Neural progenitor cell (in vitro differentiated cells): ENCODE measurements at regions not wholly inside any gene's neighbourhood (a gene's known extent, or its start where the extent isn't known, plus 50 kb on each side); places are given as distances from the start of the nearest gene placed in this dataset.

ENCODE experiments used
- DNase-seq: peaks from one replicate; pipeline ENCODE4 v3.0.0-alpha.2; 2016; ENCODE audit warnings: low spot score
- H2AFZ ChIP-seq: fragments of 200-600 bp; sonication (generic); replicated peaks from 2 replicates; pipeline ENCODE4 v1.6.1; 2016; ENCODE audit warnings: antibody characterized with exemption
- H3F3A ChIP-seq: fragments of 200-600 bp; sonication (generic); 2 replicates; pipeline ENCODE4 v1.6.1; 2016; ENCODE audit warnings: antibody characterized with exemption, low read depth
- H3K27ac ChIP-seq: fragments of 200-600 bp; sonication (generic); 2 replicates; pipeline ENCODE4 v1.5.1; 2016; ENCODE audit warnings: mild to moderate bottlenecking
- H3K27me3 ChIP-seq: fragments of 200-600 bp; sonication (generic); 2 replicates; pipeline ENCODE4 v1.6.1; 2016; ENCODE audit warnings: mild to moderate bottlenecking, moderate library complexity
- H3K36me3 ChIP-seq: fragments of 200-600 bp; sonication (generic); 2 replicates; pipeline ENCODE4 v1.5.1; 2016
- H3K4me1 ChIP-seq: fragments of 200-600 bp; sonication (generic); 2 replicates; pipeline ENCODE4 v1.6.1; 2016; ENCODE audit warnings: mixed run types
- H3K4me2 ChIP-seq: fragments of 200-600 bp; sonication (generic); 2 replicates; pipeline ENCODE4 v1.6.1; 2016
- H3K4me3 ChIP-seq: fragments of 200-600 bp; sonication (generic); 2 replicates; pipeline ENCODE4 v1.5.1; 2016
- H3K79me2 ChIP-seq: fragments of 200-600 bp; sonication (generic); 2 replicates; pipeline ENCODE4 v1.6.1; 2016; ENCODE audit warnings: low read depth
- H3K9ac ChIP-seq: fragments of 200-600 bp; sonication (generic); 2 replicates; pipeline ENCODE4 v1.6.1; 2016
- H3K9me3 ChIP-seq: fragments of 200-600 bp; sonication (generic); 2 replicates; pipeline ENCODE4 v1.5.1; 2016; ENCODE audit warnings: low read depth
- H4K20me1 ChIP-seq: fragments of 200-600 bp; sonication (generic); 2 replicates; pipeline ENCODE4 v1.6.1; 2016; ENCODE audit warnings: low read depth
- H3K27ac Mint-ChIP-seq: 3 replicates; pipeline ENCODE4 v1.8.0; 2021; ENCODE audit warnings: mixed read lengths
- H3K27me3 Mint-ChIP-seq: 2 replicates; pipeline ENCODE4 v1.8.0; 2022; ENCODE audit warnings: low read depth, mild to moderate bottlenecking, inconsistent platforms, moderate library complexity, mixed read lengths; ENCODE audit not compliant: insufficient read depth
- H3K36me3 Mint-ChIP-seq: 3 replicates; pipeline ENCODE4 v1.8.0; 2021; ENCODE audit warnings: mixed read lengths
- H3K4me1 Mint-ChIP-seq: 3 replicates; pipeline ENCODE4 v1.8.0; 2021; ENCODE audit warnings: mixed read lengths
- H3K4me3 Mint-ChIP-seq: 3 replicates; pipeline ENCODE4 v1.8.0; 2021; ENCODE audit warnings: mild to moderate bottlenecking, moderate library complexity, mixed read lengths
- H3K9me3 Mint-ChIP-seq: 3 replicates; pipeline ENCODE4 v1.8.0; 2020; ENCODE audit warnings: mixed read lengths
- EZH2 ChIP-seq: fragments of 200-600 bp; sonication (generic); IDR thresholded peaks from 2 replicates; pipeline ENCODE4 v1.6.1; 2017; ENCODE audit warnings: antibody characterized with exemption, mild to moderate bottlenecking, moderate library complexity
- EZH2phosphoT487 ChIP-seq: fragments of 200-600 bp; sonication (generic); IDR thresholded peaks from 2 replicates; pipeline ENCODE4 v1.6.1; 2017; ENCODE audit warnings: antibody characterized with exemption
- TF ChIP-seq, protein P1 (sequence below): fragments of 200-600 bp; sonication (generic); IDR thresholded peaks from 2 replicates; pipeline ENCODE4 v1.5.1; 2017; ENCODE audit warnings: antibody characterized with exemption, mild to moderate bottlenecking

DNA sequence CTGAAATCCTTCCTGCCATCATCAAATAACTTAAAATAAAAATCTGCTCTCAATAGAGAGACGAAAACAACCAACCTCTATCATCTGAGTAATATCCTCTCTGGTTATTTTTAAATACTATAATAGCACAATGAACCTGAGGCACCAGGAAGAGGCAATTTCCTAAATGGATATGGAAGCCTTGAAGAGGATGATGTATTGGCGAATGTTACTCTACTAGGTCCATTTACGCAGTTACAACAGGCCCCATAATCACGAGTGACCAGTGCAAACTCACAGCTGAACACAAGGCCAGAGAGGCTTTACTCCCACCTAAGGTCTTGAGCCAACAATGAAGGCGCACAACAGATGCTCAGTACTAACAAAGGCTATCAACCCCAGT lies 678.8 kb upstream of the NR3C2 start:
- peaks cover under 1% of the 10 kb centered on the region for H3K4me1 Mint-ChIP-seq
- Histone ChIP-seq H3K79me2 (no peaks in the 10 kb centered on the region), H3K27ac (no peak overlapping the region), H4K20me1 (no peaks in the 10 kb centered on the region), H3K4me3 (no peak overlapping the region), H3F3A (peaks cover 15% of the 10 kb centered on the region), H3K4me1 (peaks cover 29% of the 10 kb centered on the region), H3K4me2 (no peak overlapping the region), H3K9ac (no peak overlapping the region), H3K27me3 (no peaks in the 10 kb centered on the region), H3K36me3 (no peaks in the 10 kb centered on the region), H3K9me3 (no peaks in the 10 kb centered on the region), H2AFZ (no peak overlapping the region)
- no peak overlapping the region for H3K4me3 Mint-ChIP-seq
- H3K36me3 Mint-ChIP-seq = no peaks in the 10 kb centered on the region
- no peak for DNase-seq
- H3K27me3 Mint-ChIP-seq = no peaks in the 10 kb centered on the region
- no peaks in the 10 kb centered on the region for H3K9me3 Mint-ChIP-seq
- no peak for TF ChIP-seq EZH2
- no peak for TF ChIP-seq EZH2phosphoT487
- TF ChIP-seq, protein P1, sequence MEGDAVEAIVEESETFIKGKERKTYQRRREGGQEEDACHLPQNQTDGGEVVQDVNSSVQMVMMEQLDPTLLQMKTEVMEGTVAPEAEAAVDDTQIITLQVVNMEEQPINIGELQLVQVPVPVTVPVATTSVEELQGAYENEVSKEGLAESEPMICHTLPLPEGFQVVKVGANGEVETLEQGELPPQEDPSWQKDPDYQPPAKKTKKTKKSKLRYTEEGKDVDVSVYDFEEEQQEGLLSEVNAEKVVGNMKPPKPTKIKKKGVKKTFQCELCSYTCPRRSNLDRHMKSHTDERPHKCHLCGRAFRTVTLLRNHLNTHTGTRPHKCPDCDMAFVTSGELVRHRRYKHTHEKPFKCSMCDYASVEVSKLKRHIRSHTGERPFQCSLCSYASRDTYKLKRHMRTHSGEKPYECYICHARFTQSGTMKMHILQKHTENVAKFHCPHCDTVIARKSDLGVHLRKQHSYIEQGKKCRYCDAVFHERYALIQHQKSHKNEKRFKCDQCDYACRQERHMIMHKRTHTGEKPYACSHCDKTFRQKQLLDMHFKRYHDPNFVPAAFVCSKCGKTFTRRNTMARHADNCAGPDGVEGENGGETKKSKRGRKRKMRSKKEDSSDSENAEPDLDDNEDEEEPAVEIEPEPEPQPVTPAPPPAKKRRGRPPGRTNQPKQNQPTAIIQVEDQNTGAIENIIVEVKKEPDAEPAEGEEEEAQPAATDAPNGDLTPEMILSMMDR = no peak
- no peak overlapping the region for H3K27ac Mint-ChIP-seq

DNA sequence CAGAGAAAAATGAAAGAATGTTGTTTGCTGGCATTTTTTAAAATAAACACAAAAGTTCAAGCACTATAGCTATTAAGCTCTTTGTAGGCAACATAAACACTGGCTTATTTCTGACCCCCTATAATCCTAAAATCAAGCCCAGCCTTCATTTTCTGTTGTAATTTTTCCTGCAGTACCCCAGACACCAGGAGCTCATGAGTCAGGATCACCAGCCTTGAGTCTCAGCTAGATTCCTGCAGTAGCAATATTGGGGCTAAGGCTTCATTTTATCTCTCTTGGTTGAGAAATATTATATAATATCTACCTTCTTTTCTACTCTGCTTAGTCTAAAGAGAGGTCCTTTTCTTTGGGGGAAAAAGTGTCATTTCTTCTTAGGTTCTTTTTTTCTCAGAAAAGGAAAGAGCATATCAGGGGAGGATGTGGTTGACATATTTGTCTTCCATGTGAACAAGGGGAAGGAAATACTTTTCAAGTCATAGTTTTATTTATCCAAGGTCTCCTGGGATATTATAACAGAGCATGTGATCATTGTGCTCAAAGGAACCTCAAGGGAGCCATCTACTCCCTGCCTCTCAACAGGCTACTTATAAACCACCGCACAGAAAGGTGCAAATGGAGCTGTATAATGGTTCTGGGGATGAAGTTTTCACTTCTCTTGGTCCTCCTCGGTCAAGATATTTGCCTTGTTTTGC lies 678.3 kb upstream of the NR3C2 start:
- peaks cover 4% of the 10 kb centered on the region for H3K4me1 Mint-ChIP-seq
- H4K20me1 ChIP-seq = no peaks in the 10 kb centered on the region
- no peak overlapping the region for H3K4me2 ChIP-seq
- H3K9ac ChIP-seq = no peak overlapping the region
- H3F3A ChIP-seq = peaks cover 18% of the 10 kb centered on the region
- no peak overlapping the region for H2AFZ ChIP-seq
- TF ChIP-seq, protein P1 = no peak
- no peak for TF ChIP-seq EZH2
- no peaks in the 10 kb centered on the region for H3K9me3 ChIP-seq
- no peak overlapping the region for H3K4me3 Mint-ChIP-seq
- DNase-seq = no peak
- H3K27ac ChIP-seq = no peak overlapping the region
- H3K36me3 ChIP-seq = no peaks in the 10 kb centered on the region
- H3K4me3 ChIP-seq = no peak overlapping the region
- H3K27ac Mint-ChIP-seq = no peak overlapping the region
- H3K79me2 ChIP-seq = no peaks in the 10 kb centered on the region
- H3K27me3 ChIP-seq = no peaks in the 10 kb centered on the region
- no peaks in the 10 kb centered on the region for H3K27me3 Mint-ChIP-seq
- no peaks in the 10 kb centered on the region for H3K36me3 Mint-ChIP-seq
- H3K9me3 Mint-ChIP-seq = no peaks in the 10 kb centered on the region
- peaks cover 35% of the 10 kb centered on the region for H3K4me1 ChIP-seq

DNA sequence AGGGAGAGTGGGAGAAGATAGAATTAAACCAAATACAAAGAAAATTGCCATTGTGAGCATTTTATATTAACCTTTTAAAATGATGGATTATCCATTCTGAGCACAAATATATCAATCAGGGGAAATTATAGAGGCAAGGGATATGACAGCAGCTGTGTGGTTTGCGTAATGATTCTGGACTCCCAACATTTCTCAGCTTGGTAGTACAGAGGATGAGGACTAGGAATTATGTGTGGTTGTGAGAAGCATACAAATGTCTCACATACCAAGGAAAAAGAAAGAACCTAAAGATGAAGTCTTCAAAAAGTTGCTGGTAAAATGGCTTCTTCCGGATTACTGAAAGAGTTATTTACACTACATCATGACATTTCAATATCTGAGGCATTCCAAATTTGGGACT lies 674.6 kb upstream of the NR3C2 start:
- Histone ChIP-seq H3K4me1 (peaks cover 34% of the 10 kb centered on the region), H3K9me3 (no peaks in the 10 kb centered on the region), H3K4me2 (peak overlapping the region; percentile 37), H3K4me3 (no peak overlapping the region), H4K20me1 (no peaks in the 10 kb centered on the region), H3F3A (peaks cover 13% of the 10 kb centered on the region), H3K79me2 (no peaks in the 10 kb centered on the region), H3K9ac (no peak overlapping the region), H3K27me3 (no peaks in the 10 kb centered on the region), H3K36me3 (no peaks in the 10 kb centered on the region), H3K27ac (no peak overlapping the region), H2AFZ (no peak overlapping the region)
- H3K27ac Mint-ChIP-seq = no peak overlapping the region
- H3K4me3 Mint-ChIP-seq = no peak overlapping the region
- no peak for DNase-seq
- no peaks in the 10 kb centered on the region for H3K27me3 Mint-ChIP-seq
- H3K4me1 Mint-ChIP-seq = peaks cover 4% of the 10 kb centered on the region
- H3K36me3 Mint-ChIP-seq = no peaks in the 10 kb centered on the region
- no peaks in the 10 kb centered on the region for H3K9me3 Mint-ChIP-seq
- TF ChIP-seq EZH2phosphoT487 (no peak), EZH2 (no peak)
- TF ChIP-seq, protein P1 = no peak
